ENCODE measurements at regions not wholly inside any gene's neighbourhood (a gene's known extent, or its start where the extent isn't known, plus 50 kb on each side); places are given as distances from the start of the nearest gene placed in this dataset.
A peak's percentile ranks its signal among the peaks of the same experiment; 100 is the strongest.

DNA sequence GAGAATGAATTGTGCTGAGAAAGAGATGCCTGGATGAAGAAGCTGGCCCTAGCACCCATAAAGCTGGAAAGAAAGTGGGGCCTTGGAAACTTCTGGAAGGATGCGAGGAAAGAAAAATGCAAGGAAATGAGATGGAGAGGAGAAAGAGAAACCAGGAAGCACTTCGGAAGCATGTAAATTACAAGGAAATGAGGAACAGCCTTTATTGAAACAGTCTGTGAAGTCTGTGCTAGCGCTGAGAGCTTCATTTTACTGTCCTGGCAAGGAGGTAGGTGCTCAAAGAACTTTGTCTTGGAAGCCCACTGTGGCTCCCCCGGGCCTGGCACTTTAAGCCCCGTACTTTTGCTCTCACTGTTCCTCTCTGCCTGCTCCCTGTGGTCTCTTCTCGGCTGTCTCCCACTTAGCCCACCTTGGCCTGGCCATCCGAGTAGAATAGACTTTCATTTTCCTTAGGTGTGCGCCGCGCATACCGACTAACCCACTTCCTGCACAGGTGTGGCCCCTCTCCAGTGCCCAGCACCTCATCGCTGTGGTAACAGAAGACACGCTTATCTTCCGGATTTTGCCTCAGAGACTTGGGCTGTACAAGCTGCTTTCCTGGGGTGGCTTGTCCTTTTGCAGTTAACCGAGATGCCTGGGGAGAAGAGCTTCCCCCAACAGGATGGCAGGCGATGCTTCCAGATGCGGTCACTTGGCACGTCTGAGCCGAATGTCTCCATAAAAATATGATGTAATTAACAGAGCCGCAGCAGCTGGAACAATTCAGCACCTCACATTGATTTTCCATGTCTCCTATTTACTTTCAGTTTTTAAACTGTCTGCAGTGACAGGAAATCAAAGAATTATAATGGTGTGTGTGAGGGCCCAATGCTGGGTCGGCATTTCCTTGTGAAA is 199.6 kb downstream of the HRH4 start:
- peak; percentile 78 for FAIRE-seq
- TF ChIP-seq POLR2A (IDR thresholded peaks at IDR 0.05; ENCODE audit: low read depth, low read length): no peak
- TF ChIP-seq TAF1 (IDR thresholded peaks at IDR 0.05; ENCODE audit: borderline replicate concordance, low read depth, low read length): no peak
- TF ChIP-seq POLR2AphosphoS5 (IDR thresholded peaks at IDR 0.05; ENCODE audit: low read depth, low read length): no peak
- peak; percentile 10 for DNase-seq (ENCODE audit: insufficient read length)

DNA sequence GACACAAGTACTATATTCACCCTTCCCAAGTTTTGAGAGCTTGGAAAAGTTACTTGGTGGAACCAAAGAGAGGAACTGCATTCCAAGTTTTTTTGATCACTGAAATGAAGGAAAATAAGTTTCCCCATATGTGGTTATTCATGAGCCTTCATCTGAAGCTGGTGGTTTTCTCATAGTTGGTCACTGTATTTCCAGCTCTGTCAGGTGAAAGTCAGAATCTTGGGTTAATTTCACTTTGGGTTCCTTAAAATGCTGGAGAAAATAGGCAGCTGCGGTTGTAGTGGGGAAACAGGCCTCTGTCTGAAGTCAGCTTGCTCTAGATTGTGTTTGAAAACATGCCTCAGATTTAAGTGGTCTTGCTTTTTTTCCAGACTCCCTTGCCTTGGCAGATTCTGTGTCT is 200.5 kb downstream of the HRH4 start:
- no peak for TF ChIP-seq POLR2A (IDR thresholded peaks at IDR 0.05; ENCODE audit: low read depth, low read length)
- no peak for TF ChIP-seq POLR2AphosphoS5 (IDR thresholded peaks at IDR 0.05; ENCODE audit: low read depth, low read length)
- no peak for TF ChIP-seq TAF1 (IDR thresholded peaks at IDR 0.05; ENCODE audit: borderline replicate concordance, low read depth, low read length)
- no peak for FAIRE-seq
- DNase-seq (ENCODE audit: insufficient read length): no peak

DNA sequence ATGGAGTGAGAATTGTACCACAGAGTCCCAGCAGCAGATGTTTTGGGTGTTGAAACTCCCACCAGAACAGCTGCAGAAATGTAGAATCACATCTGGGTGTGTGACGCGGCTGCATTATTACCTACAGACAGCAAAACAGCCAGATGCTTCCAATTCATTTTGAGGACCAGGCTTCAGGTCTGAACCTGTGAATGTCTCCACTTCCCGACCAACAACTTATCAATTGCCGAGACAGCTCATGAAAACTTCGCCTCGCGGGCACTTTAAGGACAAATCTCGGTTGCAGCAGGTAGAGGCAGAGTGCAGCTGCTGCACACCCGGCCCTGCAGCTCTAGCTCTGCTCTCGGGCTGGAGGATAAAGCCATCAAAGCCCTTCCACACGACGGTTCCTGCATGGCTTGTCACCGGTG is 202.0 kb downstream of the HRH4 start:
- FAIRE-seq: no peak
- no peak for DNase-seq (ENCODE audit: insufficient read length)
- TF ChIP-seq TAF1 (IDR thresholded peaks at IDR 0.05; ENCODE audit: borderline replicate concordance, low read depth, low read length): no peak
- no peak for TF ChIP-seq POLR2A (IDR thresholded peaks at IDR 0.05; ENCODE audit: low read depth, low read length)
- no peak for TF ChIP-seq POLR2AphosphoS5 (IDR thresholded peaks at IDR 0.05; ENCODE audit: low read depth, low read length)

DNA sequence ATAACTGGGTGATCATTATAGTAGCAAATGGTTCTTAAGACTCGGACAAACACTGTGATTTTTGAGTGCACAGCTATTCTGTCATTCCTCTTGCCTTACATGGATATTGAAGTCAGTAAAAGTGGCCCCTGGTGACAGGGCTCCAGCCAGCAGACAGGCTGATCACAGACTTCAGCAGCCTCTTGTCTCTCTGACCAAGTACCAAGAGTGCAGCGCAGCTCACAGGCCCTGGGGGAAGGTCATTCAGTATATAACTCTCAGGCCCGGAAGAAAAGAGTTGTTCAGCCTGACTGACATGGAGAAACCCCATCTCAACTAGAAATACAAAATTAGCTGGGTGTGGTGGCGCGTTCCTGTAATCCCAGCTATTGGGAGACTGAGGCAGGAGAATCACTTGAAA is 202.6 kb downstream of the HRH4 start:
- FAIRE-seq (no peak), DNase-seq (ENCODE audit: insufficient read length) (no peak)
- TF ChIP-seq POLR2A (IDR thresholded peaks at IDR 0.05; ENCODE audit: low read depth, low read length) (no peak), POLR2AphosphoS5 (IDR thresholded peaks at IDR 0.05; ENCODE audit: low read depth, low read length) (no peak), TAF1 (IDR thresholded peaks at IDR 0.05; ENCODE audit: borderline replicate concordance, low read depth, low read length) (no peak)

DNA sequence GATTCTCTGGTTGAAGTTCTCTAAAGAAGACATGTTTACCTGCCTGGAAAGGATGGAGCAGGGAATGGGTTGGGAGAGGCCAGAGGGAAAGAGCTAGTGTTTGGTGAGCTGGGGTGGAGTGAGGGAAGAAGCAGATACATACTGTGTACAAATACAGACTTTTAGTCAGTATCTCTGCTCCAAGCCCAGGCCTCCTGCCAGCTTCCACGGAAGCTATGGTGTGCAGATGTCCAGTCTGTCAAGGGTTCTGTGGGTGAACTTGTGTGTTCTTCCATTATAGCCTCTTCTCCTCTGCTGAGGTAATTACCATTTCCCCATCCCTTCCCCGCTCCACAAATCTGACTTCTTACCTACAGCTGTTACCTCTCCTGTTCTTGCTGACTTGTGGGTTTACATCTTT is 208.6 kb downstream of the HRH4 start:
- TF ChIP-seq POLR2A (IDR thresholded peaks at IDR 0.05; ENCODE audit: low read depth, low read length) (no peak), TAF1 (IDR thresholded peaks at IDR 0.05; ENCODE audit: borderline replicate concordance, low read depth, low read length) (no peak), POLR2AphosphoS5 (IDR thresholded peaks at IDR 0.05; ENCODE audit: low read depth, low read length) (no peak)
- FAIRE-seq: no peak
- DNase-seq (ENCODE audit: insufficient read length): no peak

DNA sequence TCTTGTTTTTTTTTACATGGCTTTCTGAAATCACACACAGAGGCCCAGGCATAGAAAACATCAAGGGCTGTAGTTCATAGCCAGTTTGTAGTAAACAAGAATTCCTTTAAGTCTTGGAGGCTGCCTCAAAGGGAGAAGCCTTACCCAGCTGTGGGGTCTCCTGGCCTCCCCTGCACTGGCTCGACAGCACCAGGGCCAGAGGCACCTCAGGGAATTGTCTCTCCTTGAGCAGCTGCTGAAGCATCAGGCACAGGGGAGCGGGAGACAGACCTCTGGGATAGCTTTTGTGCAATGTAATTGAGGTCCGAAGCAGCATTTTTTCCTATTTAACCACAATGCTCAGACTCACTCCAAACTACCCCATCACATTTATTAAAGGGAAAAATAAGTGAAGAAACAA is 209.1 kb downstream of the HRH4 start:
- DNase-seq (ENCODE audit: insufficient read length) (no peak), FAIRE-seq (no peak)
- TF ChIP-seq POLR2A (IDR thresholded peaks at IDR 0.05; ENCODE audit: low read depth, low read length) (no peak), TAF1 (IDR thresholded peaks at IDR 0.05; ENCODE audit: borderline replicate concordance, low read depth, low read length) (no peak), POLR2AphosphoS5 (IDR thresholded peaks at IDR 0.05; ENCODE audit: low read depth, low read length) (no peak)

DNA sequence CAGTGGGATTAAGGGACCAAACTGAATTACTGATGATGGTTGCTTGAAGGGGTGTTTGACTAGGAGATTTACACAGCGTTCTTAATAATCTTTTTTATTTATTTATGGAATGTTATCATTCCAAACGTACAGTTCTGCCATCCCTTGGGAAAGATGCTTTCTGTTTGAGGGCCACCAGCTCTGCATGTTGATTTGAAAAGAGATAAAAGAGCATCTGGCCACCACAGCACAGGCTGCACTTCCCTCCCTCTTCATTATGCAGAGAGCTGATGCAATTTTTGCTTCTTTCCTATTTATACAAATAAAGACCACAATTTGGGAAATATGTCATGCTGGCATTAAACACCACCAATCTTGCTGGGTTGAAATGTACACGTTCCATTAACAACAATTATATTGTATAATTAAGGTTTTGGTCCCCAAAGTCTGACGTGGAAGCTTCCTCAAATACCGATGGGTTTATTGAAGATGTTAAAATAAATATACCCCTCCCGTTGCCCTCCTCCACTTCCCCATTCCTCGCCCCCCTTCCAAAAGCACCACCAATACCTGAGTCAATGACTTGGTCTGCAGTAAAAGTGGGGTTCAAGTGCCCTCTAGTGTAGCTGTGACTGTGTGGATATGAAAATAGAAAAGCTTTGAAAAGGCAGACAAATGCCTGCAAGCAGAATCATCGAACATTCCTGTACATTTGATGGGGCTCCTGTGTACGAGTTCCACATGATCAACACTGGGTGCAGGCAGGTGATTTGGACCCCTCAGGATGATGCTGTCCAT is 211.9 kb downstream of the HRH4 start:
- FAIRE-seq (no peak), DNase-seq (ENCODE audit: insufficient read length) (no peak)
- TF ChIP-seq POLR2A (IDR thresholded peaks at IDR 0.05; ENCODE audit: low read depth, low read length) (no peak), POLR2AphosphoS5 (IDR thresholded peaks at IDR 0.05; ENCODE audit: low read depth, low read length) (no peak), TAF1 (IDR thresholded peaks at IDR 0.05; ENCODE audit: borderline replicate concordance, low read depth, low read length) (no peak)

DNA sequence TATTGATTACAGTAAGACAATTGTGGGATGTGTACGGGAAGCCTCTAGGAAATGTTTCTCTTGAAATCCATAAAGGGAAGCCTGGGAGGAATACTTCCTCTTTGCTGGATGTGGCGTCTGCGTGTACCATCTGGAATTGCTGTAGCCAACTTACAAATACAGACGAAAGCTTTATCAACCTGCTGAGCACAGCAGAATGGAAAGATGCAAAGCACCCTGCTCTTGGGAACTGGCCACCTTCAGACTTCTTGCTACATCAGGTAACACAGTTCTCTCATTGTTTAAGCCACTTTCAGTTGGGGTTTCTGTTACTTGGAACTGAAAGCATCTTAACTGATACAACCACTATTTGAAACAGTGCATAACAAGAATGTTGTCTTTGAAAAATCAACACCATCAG is 213.8 kb downstream of the HRH4 start:
- FAIRE-seq (no peak), DNase-seq (ENCODE audit: insufficient read length) (no peak)
- TF ChIP-seq POLR2AphosphoS5 (IDR thresholded peaks at IDR 0.05; ENCODE audit: low read depth, low read length) (no peak), TAF1 (IDR thresholded peaks at IDR 0.05; ENCODE audit: borderline replicate concordance, low read depth, low read length) (no peak), POLR2A (IDR thresholded peaks at IDR 0.05; ENCODE audit: low read depth, low read length) (no peak)

DNA sequence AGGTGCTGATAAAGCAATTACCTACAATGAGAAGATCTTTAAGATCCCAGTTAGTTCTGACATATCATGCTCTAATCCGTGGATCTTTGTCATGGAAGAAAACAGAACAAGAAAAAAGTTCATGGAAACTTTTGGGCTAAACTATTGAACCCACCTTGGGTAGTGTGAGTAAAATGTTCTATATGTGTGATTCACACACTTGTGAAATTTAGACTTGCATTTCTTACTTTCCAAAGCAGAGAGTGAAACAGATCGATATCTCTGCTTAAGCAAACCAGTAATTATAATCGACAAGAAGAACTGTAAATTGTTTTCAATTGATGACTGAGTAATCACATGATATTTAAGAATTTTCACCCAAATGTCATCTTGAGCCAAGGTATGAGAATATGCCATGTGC is 214.2 kb downstream of the HRH4 start:
- DNase-seq (ENCODE audit: insufficient read length) (no peak), FAIRE-seq (no peak)
- TF ChIP-seq POLR2A (IDR thresholded peaks at IDR 0.05; ENCODE audit: low read depth, low read length): no peak
- TF ChIP-seq TAF1 (IDR thresholded peaks at IDR 0.05; ENCODE audit: borderline replicate concordance, low read depth, low read length): no peak
- no peak for TF ChIP-seq POLR2AphosphoS5 (IDR thresholded peaks at IDR 0.05; ENCODE audit: low read depth, low read length)

DNA sequence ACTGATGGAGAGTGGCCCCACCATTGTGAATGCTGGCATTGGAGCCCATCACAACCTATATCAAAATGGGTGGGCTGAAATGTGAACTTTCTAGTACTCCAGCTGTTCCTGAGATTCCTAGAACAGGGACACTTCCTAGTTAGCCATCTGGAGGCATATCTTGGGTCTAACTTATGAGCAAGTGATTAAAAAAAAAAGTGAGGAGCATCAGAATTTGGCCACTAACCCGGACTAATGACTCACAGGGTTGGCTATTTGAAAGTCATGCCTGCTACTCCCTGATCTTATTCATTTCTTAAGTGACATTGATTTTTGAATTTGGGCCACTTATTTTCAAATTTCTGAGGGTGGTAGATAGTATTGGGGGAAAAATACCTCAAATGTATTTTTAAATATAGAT is 216.6 kb downstream of the HRH4 start:
- FAIRE-seq (no peak), DNase-seq (ENCODE audit: insufficient read length) (no peak)
- no peak for TF ChIP-seq POLR2AphosphoS5 (IDR thresholded peaks at IDR 0.05; ENCODE audit: low read depth, low read length)
- no peak for TF ChIP-seq TAF1 (IDR thresholded peaks at IDR 0.05; ENCODE audit: borderline replicate concordance, low read depth, low read length)
- TF ChIP-seq POLR2A (IDR thresholded peaks at IDR 0.05; ENCODE audit: low read depth, low read length): no peak

DNA sequence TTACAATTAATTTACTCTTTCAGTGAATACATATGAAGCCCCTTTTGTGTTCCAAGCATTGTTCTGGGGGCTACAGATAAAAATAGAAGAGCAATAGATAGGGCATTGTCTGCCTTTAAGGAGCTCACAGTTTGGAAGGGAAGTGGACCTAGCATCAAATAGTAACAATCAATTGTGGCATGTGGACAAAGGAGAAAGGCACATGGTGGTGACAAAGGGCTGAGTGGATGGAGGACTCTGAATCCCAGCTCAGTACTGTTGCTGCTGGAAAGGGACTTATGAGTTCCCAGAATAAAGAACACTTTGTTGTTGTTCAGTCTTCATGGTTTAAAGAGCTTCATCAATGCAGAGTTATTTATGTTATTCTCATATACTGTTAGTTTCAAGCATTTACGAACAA is 217.7 kb downstream of the HRH4 start:
- DNase-seq (ENCODE audit: insufficient read length): no peak
- TF ChIP-seq POLR2AphosphoS5 (IDR thresholded peaks at IDR 0.05; ENCODE audit: low read depth, low read length) (no peak), TAF1 (IDR thresholded peaks at IDR 0.05; ENCODE audit: borderline replicate concordance, low read depth, low read length) (no peak), POLR2A (IDR thresholded peaks at IDR 0.05; ENCODE audit: low read depth, low read length) (no peak)
- FAIRE-seq: no peak
